GM10266 (cell line): ENCODE measurements at regions not wholly inside any gene's neighbourhood (a gene's known extent, or its start where the extent isn't known, plus 50 kb on each side); places are given as distances from the start of the nearest gene placed in this dataset.
"Not testable (repeated sequence)": the region's sequence is repeated elsewhere in the genome, so short reads cannot be mapped to it uniquely, and the experiment has no call there.

Experiments
- DNase-seq: peaks from one replicate; pipeline ENCODE4 v3.0.0; 2012; ENCODE audit errors: extremely low spot score
- CTCF ChIP-seq: IDR thresholded peaks from 2 replicates; pipeline ENCODE4 v1.5.1; 2012; ENCODE audit warnings: mild to moderate bottlenecking, low read depth; ENCODE audit not compliant: control insufficient read depth, insufficient read depth; ENCODE audit errors: missing control alignments

GRCh38 chr12:114829833-114830232 lies 145.9 kb upstream of the TBX3 start:
- no peak for DNase-seq
- no peak for TF ChIP-seq CTCF

- not testable (repeated sequence) for DNase-seq
These were observed 145.3 kb upstream of the TBX3 start for GRCh38 chr12:114829244-114829643.

- DNase-seq: no peak
- TF ChIP-seq CTCF: no peak
These were observed 143.5 kb upstream of the TBX3 start for GRCh38 chr12:114827461-114827860.

- no peak for TF ChIP-seq CTCF
- no peak for DNase-seq
These were observed 142.3 kb upstream of the TBX3 start for GRCh38 chr12:114826244-114826643.

GRCh38 chr12:114823724-114824123 lies 139.7 kb upstream of the TBX3 start:
- no peak for TF ChIP-seq CTCF
- DNase-seq: no peak

- no peak for TF ChIP-seq CTCF
- DNase-seq: no peak
These were observed 137.6 kb upstream of the TBX3 start for GRCh38 chr12:114821570-114821969.

- DNase-seq: no peak
- TF ChIP-seq CTCF: no peak
These were observed 136.8 kb upstream of the TBX3 start for GRCh38 chr12:114820796-114821195.
